Osteoblast (primary cell): ENCODE measurements at regions not wholly inside any gene's neighbourhood (a gene's known extent, or its start where the extent isn't known, plus 50 kb on each side); places are given as distances from the start of the nearest gene placed in this dataset.

Experiments used
- DNase-seq: peaks from one replicate; pipeline ENCODE4 v3.0.0; 2011; ENCODE audit warnings: low spot score, mixed read lengths; ENCODE audit not compliant: insufficient read length; ENCODE audit errors: missing footprints
- H2AFZ ChIP-seq: 2 replicates; pipeline ENCODE4 v1.6.0; 2011; ENCODE audit warnings: mild to moderate bottlenecking, low read length
- H3K27ac ChIP-seq: 2 replicates; pipeline ENCODE4 v1.5.1; 2011; ENCODE audit warnings: mild to moderate bottlenecking, low read depth, low read length, moderate library complexity
- H3K27me3 ChIP-seq: 2 replicates; pipeline ENCODE4 v1.6.0; 2012; ENCODE audit warnings: mild to moderate bottlenecking, control low read depth, inconsistent platforms, low read length, moderate library complexity; ENCODE audit not compliant: insufficient read depth
- H3K36me3 ChIP-seq: 2 replicates; pipeline ENCODE4 v1.5.1; 2011; ENCODE audit warnings: mild to moderate bottlenecking, low read length, control low read depth, moderate library complexity; ENCODE audit not compliant: insufficient read depth
- H3K4me1 ChIP-seq: 2 replicates; pipeline ENCODE4 v1.5.1; 2011; ENCODE audit warnings: mild to moderate bottlenecking, low read length, control low read depth, moderate library complexity; ENCODE audit not compliant: insufficient read depth
- H3K4me2 ChIP-seq: 2 replicates; pipeline ENCODE4 v1.6.0; 2011; ENCODE audit warnings: mild to moderate bottlenecking, low read length; ENCODE audit not compliant: insufficient read depth
- H3K4me3 ChIP-seq: fragments of 200-600 bp; sonication (generic); 3 replicates; pipeline ENCODE4 v1.5.1; 2012; ENCODE audit warnings: mild to moderate bottlenecking, low read length, inconsistent platforms; ENCODE audit not compliant: insufficient read depth
- H3K79me2 ChIP-seq: 2 replicates; pipeline ENCODE4 v1.6.0; 2012; ENCODE audit warnings: mild to moderate bottlenecking, low read length, control low read depth, inconsistent platforms; ENCODE audit not compliant: insufficient read depth
- H3K9me3 ChIP-seq: 2 replicates; pipeline ENCODE4 v1.5.1; 2011; ENCODE audit warnings: low read depth, low read length, control low read depth
- H4K20me1 ChIP-seq: 2 replicates; pipeline ENCODE4 v1.6.0; 2012; ENCODE audit warnings: mild to moderate bottlenecking, low read length, control low read depth; ENCODE audit not compliant: insufficient read depth
- TF ChIP-seq, protein P1 (sequence below): IDR thresholded peaks from 2 replicates; pipeline ENCODE4 v1.5.1; 2011; ENCODE audit warnings: mild to moderate bottlenecking, low read depth, low read length, moderate library complexity; ENCODE audit errors: extremely low read depth

DNA sequence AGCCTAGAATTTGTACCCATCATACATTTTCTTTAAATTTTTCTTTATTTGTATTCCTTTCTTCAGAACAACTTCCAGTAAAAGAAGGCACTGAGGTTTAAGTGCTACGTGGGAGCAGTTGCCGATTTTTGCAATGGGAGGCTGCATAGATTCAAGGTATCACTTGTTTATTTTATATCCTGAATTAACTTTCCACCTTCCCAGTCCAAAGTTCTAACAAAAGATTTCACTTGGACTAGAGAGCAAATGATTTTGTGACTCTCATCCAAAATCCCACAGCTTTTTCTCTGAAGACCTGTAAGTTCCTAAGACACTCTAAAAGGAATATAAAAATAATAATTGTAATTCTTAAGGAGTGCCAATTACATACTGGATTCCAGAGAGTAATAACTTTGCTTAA, 139.1 kb upstream of the SPRY4 start:
- H3K36me3 ChIP-seq, result peaks cover 3% of the 10 kb centered on the region
- DNase-seq, result peak; percentile 51
- H3K9me3 ChIP-seq, result no peaks in the 10 kb centered on the region

DNA sequence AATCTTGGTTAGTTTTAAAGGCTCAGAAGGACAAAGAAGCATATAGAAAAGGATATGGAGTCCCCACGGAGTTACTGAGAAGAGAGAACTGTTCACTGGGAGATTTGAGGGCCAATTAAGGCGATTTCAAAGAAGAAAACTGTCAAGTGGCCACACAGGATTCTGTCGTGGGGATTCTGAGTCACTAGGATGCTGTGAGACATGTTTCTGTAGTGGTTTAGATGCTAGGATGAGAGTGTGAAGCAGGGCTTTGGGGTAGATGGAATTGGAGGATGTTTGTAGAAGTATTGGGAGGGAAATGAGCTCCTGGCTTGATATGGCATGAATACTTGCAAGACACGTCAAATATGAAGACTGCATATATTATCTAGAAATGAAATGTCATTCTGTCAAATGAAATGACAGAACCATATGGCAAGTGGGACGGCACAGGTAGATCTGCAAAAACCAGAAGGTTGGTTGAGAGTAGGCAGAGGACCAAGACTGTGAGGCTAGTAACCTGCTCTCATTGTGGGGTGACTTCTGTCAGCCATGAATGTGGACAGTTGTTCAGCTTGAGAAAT, 136.3 kb upstream of the SPRY4 start:
- peaks cover 3% of the 10 kb centered on the region for H3K4me1 ChIP-seq
- H3K27me3 ChIP-seq, result no peaks in the 10 kb centered on the region
- no peaks in the 10 kb centered on the region for H3K9me3 ChIP-seq
- H4K20me1 ChIP-seq, result no peaks in the 10 kb centered on the region
- H3K4me2 ChIP-seq, result no peak overlapping the region
- H3K4me3 ChIP-seq, result no peak overlapping the region
- H3K27ac ChIP-seq, result no peak overlapping the region
- peaks cover 3% of the 10 kb centered on the region for H3K36me3 ChIP-seq
- DNase-seq, result no peak
- H2AFZ ChIP-seq, result no peak overlapping the region
- TF ChIP-seq, protein P1, sequence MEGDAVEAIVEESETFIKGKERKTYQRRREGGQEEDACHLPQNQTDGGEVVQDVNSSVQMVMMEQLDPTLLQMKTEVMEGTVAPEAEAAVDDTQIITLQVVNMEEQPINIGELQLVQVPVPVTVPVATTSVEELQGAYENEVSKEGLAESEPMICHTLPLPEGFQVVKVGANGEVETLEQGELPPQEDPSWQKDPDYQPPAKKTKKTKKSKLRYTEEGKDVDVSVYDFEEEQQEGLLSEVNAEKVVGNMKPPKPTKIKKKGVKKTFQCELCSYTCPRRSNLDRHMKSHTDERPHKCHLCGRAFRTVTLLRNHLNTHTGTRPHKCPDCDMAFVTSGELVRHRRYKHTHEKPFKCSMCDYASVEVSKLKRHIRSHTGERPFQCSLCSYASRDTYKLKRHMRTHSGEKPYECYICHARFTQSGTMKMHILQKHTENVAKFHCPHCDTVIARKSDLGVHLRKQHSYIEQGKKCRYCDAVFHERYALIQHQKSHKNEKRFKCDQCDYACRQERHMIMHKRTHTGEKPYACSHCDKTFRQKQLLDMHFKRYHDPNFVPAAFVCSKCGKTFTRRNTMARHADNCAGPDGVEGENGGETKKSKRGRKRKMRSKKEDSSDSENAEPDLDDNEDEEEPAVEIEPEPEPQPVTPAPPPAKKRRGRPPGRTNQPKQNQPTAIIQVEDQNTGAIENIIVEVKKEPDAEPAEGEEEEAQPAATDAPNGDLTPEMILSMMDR, result no peak
- H3K79me2 ChIP-seq, result no peaks in the 10 kb centered on the region

More for the DNA sequence above, 139.1 kb upstream of the SPRY4 start:
- no peaks in the 10 kb centered on the region for H3K79me2 ChIP-seq
- no peak overlapping the region for H2AFZ ChIP-seq
- no peaks in the 10 kb centered on the region for H3K27me3 ChIP-seq
- H3K4me1 ChIP-seq, result peaks cover 11% of the 10 kb centered on the region
- H3K27ac ChIP-seq, result no peak overlapping the region
- no peaks in the 10 kb centered on the region for H4K20me1 ChIP-seq
- H3K4me3 ChIP-seq, result no peak overlapping the region
- TF ChIP-seq, protein P1, result no peak
- H3K4me2 ChIP-seq, result no peak overlapping the region

DNA sequence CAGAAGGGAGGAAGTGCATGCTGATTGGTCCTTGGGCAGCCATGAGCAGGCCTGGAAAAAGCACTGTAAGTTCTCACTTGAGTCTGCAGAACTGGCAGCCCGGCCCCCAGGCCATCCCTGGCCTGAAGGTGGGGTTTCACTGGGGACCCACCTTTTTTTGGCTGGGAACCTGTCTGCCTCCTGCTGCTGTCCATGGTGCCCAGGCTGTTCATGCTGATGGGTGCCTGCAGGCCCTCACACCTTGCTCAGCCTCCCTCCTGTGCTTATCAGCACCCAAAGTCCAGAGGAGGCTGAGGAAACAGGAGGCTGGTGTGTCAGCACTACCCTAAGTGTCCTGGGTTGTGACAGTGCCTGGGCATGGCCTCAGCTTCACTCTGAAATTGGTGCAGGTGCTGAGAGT, 134.4 kb upstream of the SPRY4 start:
- H3K27me3 ChIP-seq, result no peaks in the 10 kb centered on the region
- H3K4me3 ChIP-seq, result no peak overlapping the region
- H3K27ac ChIP-seq, result no peak overlapping the region
- no peaks in the 10 kb centered on the region for H3K9me3 ChIP-seq
- no peaks in the 10 kb centered on the region for H4K20me1 ChIP-seq
- peaks cover 3% of the 10 kb centered on the region for H3K36me3 ChIP-seq
- TF ChIP-seq, protein P1, result no peak
- H3K4me2 ChIP-seq, result no peak overlapping the region
- no peaks in the 10 kb centered on the region for H3K79me2 ChIP-seq
- DNase-seq, result no peak
- no peak overlapping the region for H2AFZ ChIP-seq
- H3K4me1 ChIP-seq, result no peaks in the 10 kb centered on the region

DNA sequence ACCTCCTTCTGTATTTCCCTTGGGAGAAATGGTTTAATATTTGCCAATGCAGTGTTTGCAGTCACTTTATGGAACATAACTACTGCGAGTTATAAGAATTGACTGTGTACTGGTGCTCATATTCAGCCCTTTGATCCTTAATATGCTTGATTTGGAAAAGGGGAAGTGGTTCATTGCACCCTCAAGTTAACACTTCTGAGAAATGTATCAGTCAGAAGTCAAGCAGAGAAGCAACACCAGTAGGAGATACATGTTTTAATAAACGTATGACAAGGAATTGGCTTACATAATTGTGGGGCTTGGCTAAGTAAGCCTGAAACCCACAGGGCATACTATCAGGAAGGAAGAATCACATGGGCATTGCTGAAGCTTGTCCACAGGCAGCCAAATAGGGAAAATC, 131.0 kb upstream of the SPRY4 start:
- Histone ChIP-seq H3K4me1 (no peaks in the 10 kb centered on the region), H3K4me2 (no peak overlapping the region), H3K4me3 (no peak overlapping the region), H2AFZ (no peak overlapping the region), H3K27ac (no peak overlapping the region), H4K20me1 (no peaks in the 10 kb centered on the region), H3K9me3 (no peaks in the 10 kb centered on the region), H3K79me2 (no peaks in the 10 kb centered on the region), H3K27me3 (no peaks in the 10 kb centered on the region), H3K36me3 (no peaks in the 10 kb centered on the region)
- TF ChIP-seq, protein P1, result no peak
- DNase-seq, result no peak
